ENCODE measurements at regions not wholly inside any gene's neighbourhood (a gene's known extent, or its start where the extent isn't known, plus 50 kb on each side); places are given as distances from the start of the nearest gene placed in this dataset.

DNA sequence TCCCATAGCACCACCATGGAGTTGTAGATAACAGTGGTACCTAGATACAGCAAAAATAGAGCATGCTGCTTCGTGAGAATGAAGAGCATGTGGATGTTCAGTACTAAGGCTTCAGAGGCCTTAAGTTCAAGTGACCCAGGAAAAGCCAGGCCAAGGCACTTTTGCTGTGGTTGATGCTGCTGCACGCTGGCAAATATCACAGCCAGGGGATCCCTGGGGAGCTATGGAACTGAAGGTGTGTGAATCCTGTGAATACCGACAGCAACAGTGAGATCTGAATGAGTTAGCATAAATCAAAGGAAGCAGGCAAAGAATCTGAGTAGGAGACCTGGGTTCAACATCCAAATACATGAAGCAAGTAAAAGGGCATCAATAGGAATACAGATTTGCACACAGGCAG lies 158.6 kb upstream of the THUMPD2 start:
- TF ChIP-seq, protein P1, sequence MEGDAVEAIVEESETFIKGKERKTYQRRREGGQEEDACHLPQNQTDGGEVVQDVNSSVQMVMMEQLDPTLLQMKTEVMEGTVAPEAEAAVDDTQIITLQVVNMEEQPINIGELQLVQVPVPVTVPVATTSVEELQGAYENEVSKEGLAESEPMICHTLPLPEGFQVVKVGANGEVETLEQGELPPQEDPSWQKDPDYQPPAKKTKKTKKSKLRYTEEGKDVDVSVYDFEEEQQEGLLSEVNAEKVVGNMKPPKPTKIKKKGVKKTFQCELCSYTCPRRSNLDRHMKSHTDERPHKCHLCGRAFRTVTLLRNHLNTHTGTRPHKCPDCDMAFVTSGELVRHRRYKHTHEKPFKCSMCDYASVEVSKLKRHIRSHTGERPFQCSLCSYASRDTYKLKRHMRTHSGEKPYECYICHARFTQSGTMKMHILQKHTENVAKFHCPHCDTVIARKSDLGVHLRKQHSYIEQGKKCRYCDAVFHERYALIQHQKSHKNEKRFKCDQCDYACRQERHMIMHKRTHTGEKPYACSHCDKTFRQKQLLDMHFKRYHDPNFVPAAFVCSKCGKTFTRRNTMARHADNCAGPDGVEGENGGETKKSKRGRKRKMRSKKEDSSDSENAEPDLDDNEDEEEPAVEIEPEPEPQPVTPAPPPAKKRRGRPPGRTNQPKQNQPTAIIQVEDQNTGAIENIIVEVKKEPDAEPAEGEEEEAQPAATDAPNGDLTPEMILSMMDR (IDR thresholded peaks at IDR 0.05) = no peak
- no peak for TF ChIP-seq POLR2A (IDR thresholded peaks at IDR 0.05)
- no peak for TF ChIP-seq EP300 (IDR thresholded peaks at IDR 0.05)

All from suprapubic skin (tissue), 3 donors.